H9 (cell line): ENCODE measurements at regions not wholly inside any gene's neighbourhood (a gene's known extent, or its start where the extent isn't known, plus 50 kb on each side); places are given as distances from the start of the nearest gene placed in this dataset.

Experiments used
- DNase-seq: peaks from one replicate; pipeline ENCODE4 v3.0.0-alpha.2; 2017
- H2AFZ ChIP-seq: one replicate; pipeline ENCODE4 v1.6.1; 2013; ENCODE audit warnings: mild to moderate bottlenecking, low read length, control low read depth, moderate library complexity
- H2AK5ac ChIP-seq: 2 replicates; pipeline ENCODE4 v1.6.1; 2013; ENCODE audit warnings: low read length, control low read depth, mixed read lengths; ENCODE audit not compliant: insufficient read length
- H2BK120ac ChIP-seq: one replicate; pipeline ENCODE4 v1.6.1; 2013; ENCODE audit warnings: low read depth, mild to moderate bottlenecking, low read length, control low read depth, inconsistent platforms; ENCODE audit not compliant: poor library complexity, severe bottlenecking
- H2BK12ac ChIP-seq: 2 replicates; pipeline ENCODE4 v1.6.1; 2013; ENCODE audit warnings: low read length, control low read depth, mixed read lengths, low read depth; ENCODE audit not compliant: insufficient read length
- H2BK15ac ChIP-seq: 2 replicates; pipeline ENCODE4 v1.6.1; 2013; ENCODE audit warnings: low read depth, low read length, control low read depth
- H2BK20ac ChIP-seq: one replicate; pipeline ENCODE4 v1.6.1; 2013; ENCODE audit warnings: low read depth, mild to moderate bottlenecking, low read length, control low read depth, inconsistent platforms; ENCODE audit not compliant: poor library complexity, severe bottlenecking
- H2BK5ac ChIP-seq: 2 replicates; pipeline ENCODE4 v1.6.1; 2013; ENCODE audit warnings: low read length, control low read depth, mixed read lengths; ENCODE audit not compliant: insufficient read length
- H3K14ac ChIP-seq: 2 replicates; pipeline ENCODE4 v1.6.1; 2013; ENCODE audit warnings: low read length, control low read depth; ENCODE audit not compliant: insufficient read depth
- H3K18ac ChIP-seq: 2 replicates; pipeline ENCODE4 v1.6.1; 2013; ENCODE audit warnings: low read depth, mild to moderate bottlenecking, mixed read lengths, low read length, control low read depth; ENCODE audit not compliant: insufficient read length
- H3K23ac ChIP-seq: 2 replicates; pipeline ENCODE4 v1.6.1; 2013; ENCODE audit warnings: low read length, control low read depth, mixed read lengths, low read depth; ENCODE audit not compliant: insufficient read length
- H3K23me2 ChIP-seq: 2 replicates; pipeline ENCODE4 v1.6.1; 2013; ENCODE audit warnings: low read depth, mild to moderate bottlenecking, mixed read lengths, low read length, control low read depth; ENCODE audit not compliant: insufficient read length, poor library complexity, severe bottlenecking
- H3K27ac ChIP-seq: 2 replicates; pipeline ENCODE4 v1.5.1; 2013; ENCODE audit warnings: low read length, control low read depth, mixed read lengths, low read depth; ENCODE audit not compliant: insufficient read length
- H3K27me3 ChIP-seq: 2 replicates; pipeline ENCODE4 v1.6.1; 2013; ENCODE audit warnings: low read length, control low read depth, inconsistent platforms; ENCODE audit not compliant: insufficient read depth
- H3K4ac ChIP-seq: 2 replicates; pipeline ENCODE4 v1.6.1; 2013; ENCODE audit warnings: low read depth, mild to moderate bottlenecking, control low read depth, inconsistent platforms, low read length, moderate library complexity
- H3K4me1 ChIP-seq: 2 replicates; pipeline ENCODE4 v1.6.1; 2013; ENCODE audit warnings: low read length, control low read depth, inconsistent platforms; ENCODE audit not compliant: insufficient read depth
- H3K4me2 ChIP-seq: 2 replicates; pipeline ENCODE4 v1.6.1; 2013; ENCODE audit warnings: low read length, control low read depth, mixed read lengths; ENCODE audit not compliant: insufficient read length, insufficient read depth
- H3K56ac ChIP-seq: 2 replicates; pipeline ENCODE4 v1.6.1; 2013; ENCODE audit warnings: low read depth, mild to moderate bottlenecking, mixed read lengths, low read length, control low read depth; ENCODE audit not compliant: insufficient read length
- H3K79me1 ChIP-seq: 2 replicates; pipeline ENCODE4 v1.6.1; 2013; ENCODE audit warnings: low read depth, mild to moderate bottlenecking, moderate library complexity, low read length, control low read depth, inconsistent platforms; ENCODE audit not compliant: insufficient read depth, poor library complexity, severe bottlenecking
- H3K79me2 ChIP-seq: 2 replicates; pipeline ENCODE4 v1.6.1; 2013; ENCODE audit warnings: low read length, control low read depth, inconsistent platforms; ENCODE audit not compliant: insufficient read depth
- H3K9ac ChIP-seq: 2 replicates; pipeline ENCODE4 v1.6.1; 2013; ENCODE audit warnings: low read length, control low read depth, mixed read lengths; ENCODE audit not compliant: insufficient read length; ENCODE audit errors: extremely low read depth
- H3K9me3 ChIP-seq: one replicate; pipeline ENCODE4 v1.6.1; 2013; ENCODE audit warnings: low read depth, low read length, inconsistent platforms; ENCODE audit not compliant: control insufficient read depth
- H3T11ph ChIP-seq: one replicate; pipeline ENCODE4 v1.6.1; 2013; ENCODE audit warnings: mild to moderate bottlenecking, low read length, control low read depth, inconsistent platforms
- H4K20me1 ChIP-seq: one replicate; pipeline ENCODE4 v1.6.1; 2013; ENCODE audit not compliant: control insufficient read depth, insufficient read length, insufficient read depth
- H4K5ac ChIP-seq: 2 replicates; pipeline ENCODE4 v1.6.1; 2013; ENCODE audit warnings: low read depth, mild to moderate bottlenecking, mixed read lengths, low read length, control low read depth; ENCODE audit not compliant: insufficient read length
- H4K8ac ChIP-seq: replicated peaks from 2 replicates; pipeline ENCODE4 v1.6.1; 2013; ENCODE audit warnings: low read length, control low read depth, mixed read lengths, low read depth; ENCODE audit not compliant: insufficient read length
- H4K91ac ChIP-seq: 2 replicates; pipeline ENCODE4 v1.6.1; 2013; ENCODE audit warnings: low read depth, mild to moderate bottlenecking, moderate library complexity, mixed read lengths, low read length, control low read depth; ENCODE audit not compliant: insufficient read length
- H3K27ac Mint-ChIP-seq, 3 experiments: 2 replicates in 2 of 3; 3 replicates in 1 of 3; pipeline ENCODE4 v1.8.0; 2020 to 2021; ENCODE audit warnings: mixed read lengths in 3 of 3, mild to moderate bottlenecking in 1 of 3, moderate library complexity in 1 of 3
- H3K27me3 Mint-ChIP-seq: 2 replicates; pipeline ENCODE4 v1.8.0; 2021; ENCODE audit warnings: low read depth, mild to moderate bottlenecking, moderate library complexity, mixed read lengths
- H3K36me3 Mint-ChIP-seq, 3 experiments: 2 replicates in 2 of 3; 3 replicates in 1 of 3; pipeline ENCODE4 v1.8.0; 2020 to 2021; ENCODE audit warnings: low read depth in 3 of 3, mixed read lengths in 3 of 3; ENCODE audit not compliant: insufficient read depth in 1 of 3
- H3K4me1 Mint-ChIP-seq, 2 experiments: 2 replicates each; pipeline ENCODE4 v1.8.0; 2020; ENCODE audit warnings: mixed read lengths in 2 of 2
- H3K4me3 Mint-ChIP-seq, 2 experiments: 2 replicates in 1 of 2; 3 replicates in 1 of 2; pipeline ENCODE4 v1.8.0; 2020 to 2021; ENCODE audit warnings: mild to moderate bottlenecking in 2 of 2, mixed read lengths in 2 of 2, moderate library complexity in 1 of 2
- H3K9me3 Mint-ChIP-seq, 2 experiments: 2 replicates in 1 of 2; 3 replicates in 1 of 2; pipeline ENCODE4 v1.8.0; 2020; ENCODE audit warnings: mild to moderate bottlenecking in 2 of 2, mixed read lengths in 2 of 2, moderate library complexity in 1 of 2
- WGBS: extraction: QIAGEN DNeasy Blood & Tissue Kit; methylation state at CpG from one replicate; pipeline ENCODE4 v1.1.7; 2013; ENCODE audit warnings: missing lambda C conversion rate, low lambda C conversion rate, mixed read lengths; ENCODE audit not compliant: insufficient read length; ENCODE audit errors: extremely low coverage; 5-methylcytosine and 5-hydroxymethylcytosine counted together
- TF ChIP-seq, protein P1 (sequence below): fragments of 200-600 bp; sonication (generic); conservative IDR thresholded peaks from 3 replicates; pipeline ENCODE4 v1.8.0; 2021; ENCODE audit warnings: antibody characterized with exemption, mild to moderate bottlenecking

DNA sequence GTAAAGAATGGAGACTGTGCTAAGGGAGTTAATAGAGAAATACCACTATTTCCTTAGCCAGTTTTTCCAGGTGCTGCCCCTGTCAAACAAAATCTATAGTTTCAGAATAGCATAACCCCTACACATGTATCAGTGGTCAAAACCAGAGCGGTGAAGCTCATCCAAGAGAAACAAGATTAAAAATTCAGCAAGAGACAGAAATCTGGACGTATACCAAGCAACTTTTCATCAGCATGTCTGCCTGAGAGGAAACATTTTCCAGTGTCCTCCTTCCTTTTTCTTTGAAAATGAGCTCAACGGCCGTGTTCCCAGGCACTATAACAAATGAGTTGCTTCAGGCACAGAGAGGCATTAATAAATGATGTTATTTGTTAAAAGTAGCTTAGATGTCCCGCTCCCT, 416.5 kb downstream of the BCKDHB start:
- Mint-ChIP-seq H3K36me3 (no peaks in the 10 kb centered on the region), H3K27ac (peak overlapping the region in 2 of 3 experiments; percentile 81 to 94; a peak in 3 of 7 replicates), H3K9me3 (no peaks in the 10 kb centered on the region), H3K4me1 (peaks cover 27% of the 10 kb centered on the region in 2 experiments), H3K27me3 (no peaks in the 10 kb centered on the region), H3K4me3 (no peak overlapping the region)
- Histone ChIP-seq H2AK5ac (no peak overlapping the region), H2BK20ac (no peak overlapping the region), H2BK15ac (no peak overlapping the region), H4K20me1 (no peaks in the 10 kb centered on the region), H3K23ac (no peak overlapping the region), H3K14ac (no peak overlapping the region), H4K91ac (no peak overlapping the region), H3K4ac (no peak overlapping the region), H3K4me1 (peaks cover 3% of the 10 kb centered on the region; the same call in 1 of the 2 replicates), H3T11ph (no peak overlapping the region), H3K27me3 (no peaks in the 10 kb centered on the region), H3K23me2 (no peaks in the 10 kb centered on the region), H3K27ac (no peak overlapping the region), H2BK120ac (no peak overlapping the region), H2BK5ac (no peak overlapping the region), H4K8ac (no peak overlapping the region), H3K79me1 (no peaks in the 10 kb centered on the region), H3K4me2 (no peak overlapping the region), H3K9ac (no peak overlapping the region), H3K56ac (no peak overlapping the region), H3K79me2 (no peaks in the 10 kb centered on the region), H3K9me3 (no peaks in the 10 kb centered on the region), H2BK12ac (no peak overlapping the region), H3K18ac (no peak overlapping the region), H2AFZ (peak overlapping the region; percentile 100), H4K5ac (no peak overlapping the region)
- DNase-seq = no peak
- TF ChIP-seq, protein P1, sequence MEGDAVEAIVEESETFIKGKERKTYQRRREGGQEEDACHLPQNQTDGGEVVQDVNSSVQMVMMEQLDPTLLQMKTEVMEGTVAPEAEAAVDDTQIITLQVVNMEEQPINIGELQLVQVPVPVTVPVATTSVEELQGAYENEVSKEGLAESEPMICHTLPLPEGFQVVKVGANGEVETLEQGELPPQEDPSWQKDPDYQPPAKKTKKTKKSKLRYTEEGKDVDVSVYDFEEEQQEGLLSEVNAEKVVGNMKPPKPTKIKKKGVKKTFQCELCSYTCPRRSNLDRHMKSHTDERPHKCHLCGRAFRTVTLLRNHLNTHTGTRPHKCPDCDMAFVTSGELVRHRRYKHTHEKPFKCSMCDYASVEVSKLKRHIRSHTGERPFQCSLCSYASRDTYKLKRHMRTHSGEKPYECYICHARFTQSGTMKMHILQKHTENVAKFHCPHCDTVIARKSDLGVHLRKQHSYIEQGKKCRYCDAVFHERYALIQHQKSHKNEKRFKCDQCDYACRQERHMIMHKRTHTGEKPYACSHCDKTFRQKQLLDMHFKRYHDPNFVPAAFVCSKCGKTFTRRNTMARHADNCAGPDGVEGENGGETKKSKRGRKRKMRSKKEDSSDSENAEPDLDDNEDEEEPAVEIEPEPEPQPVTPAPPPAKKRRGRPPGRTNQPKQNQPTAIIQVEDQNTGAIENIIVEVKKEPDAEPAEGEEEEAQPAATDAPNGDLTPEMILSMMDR = no peak
- no CpG with 5 or more reads among the region's 5 CpGs for WGBS
